Gastroesophageal sphincter (tissue), 3 donors: ENCODE measurements at regions not wholly inside any gene's neighbourhood (a gene's known extent, or its start where the extent isn't known, plus 50 kb on each side); places are given as distances from the start of the nearest gene placed in this dataset.

Experiments used
- CTCF ChIP-seq, 4 experiments: fragments of 200-600 bp in 2 of 4; fragments of 450-650 bp in 2 of 4; sonication (generic) in 1 of 4; IDR thresholded peaks; one replicate each; pipeline ENCODE4 v1.5.1; 2017 to 2019; ENCODE audit warnings: antibody characterized with exemption in 4 of 4, mild to moderate bottlenecking in 2 of 4, moderate library complexity in 2 of 4
- EP300 ChIP-seq: sonication (generic); formaldehyde crosslinking; IDR thresholded peaks from one replicate; pipeline ENCODE4 v1.6.1; 2017; ENCODE audit warnings: antibody characterized with exemption, mild to moderate bottlenecking
- POLR2A ChIP-seq, 2 donors: fragments of 450-650 bp; IDR thresholded peaks; one replicate each; pipeline ENCODE4 v1.6.1; 2017; ENCODE audit warnings: antibody characterized with exemption in 2 of 2, mild to moderate bottlenecking in 2 of 2, moderate library complexity in 1 of 2

- TF ChIP-seq CTCF (IDR thresholded peaks at IDR 0.05) (no peak), POLR2A (IDR thresholded peaks at IDR 0.05) (no peak), EP300 (no peak)
Measured at GRCh38 chr10:3339121-3339520, 166.5 kb upstream of the PITRM1 start.
